Epidermal melanocyte (primary cell): ENCODE measurements at regions not wholly inside any gene's neighbourhood (a gene's known extent, or its start where the extent isn't known, plus 50 kb on each side); places are given as distances from the start of the nearest gene placed in this dataset.

Experiments used
- DNase-seq: peaks from one replicate; pipeline ENCODE4 v3.0.0; 2011; ENCODE audit warnings: low spot score; ENCODE audit not compliant: insufficient read length

GRCh38 chr2:16140771-16141640 lies 200.7 kb downstream of the MYCN start:
- no peak for DNase-seq

GRCh38 chr2:16139663-16140615 lies 199.6 kb downstream of the MYCN start:
- no peak for DNase-seq

GRCh38 chr2:16138811-16139662 lies 198.7 kb downstream of the MYCN start:
- no peak for DNase-seq

- DNase-seq: no peak
Measured at GRCh38 chr2:16137080-16137755, 196.9 kb downstream of the MYCN start.

- no peak for DNase-seq
Measured at GRCh38 chr2:16136461-16137035, 196.2 kb downstream of the MYCN start.

- no peak for DNase-seq
Measured at GRCh38 chr2:16135913-16136310, 195.6 kb downstream of the MYCN start.

GRCh38 chr2:16135196-16135912 lies 195.0 kb downstream of the MYCN start:
- DNase-seq: no peak

GRCh38 chr2:16134436-16135165 lies 194.3 kb downstream of the MYCN start:
- no peak for DNase-seq

- DNase-seq: no peak
Measured at GRCh38 chr2:16130906-16131400, 190.6 kb downstream of the MYCN start.

- no peak for DNase-seq
Measured at GRCh38 chr2:16130541-16130880, 190.2 kb downstream of the MYCN start.

- no peak for DNase-seq
Measured at GRCh38 chr2:16129716-16130540, 189.6 kb downstream of the MYCN start.

- DNase-seq: no peak
Measured at GRCh38 chr2:16128746-16129610, 188.6 kb downstream of the MYCN start.

- DNase-seq: no peak
Measured at GRCh38 chr2:16127958-16128357, 187.6 kb downstream of the MYCN start.

GRCh38 chr2:16127276-16127940 lies 187.1 kb downstream of the MYCN start:
- no peak for DNase-seq

GRCh38 chr2:16126517-16127275 lies 186.3 kb downstream of the MYCN start:
- no peak for DNase-seq
